ENCODE measurements at regions not wholly inside any gene's neighbourhood (a gene's known extent, or its start where the extent isn't known, plus 50 kb on each side); places are given as distances from the start of the nearest gene placed in this dataset.
"Not testable (repeated sequence)": the region's sequence is repeated elsewhere in the genome, so short reads cannot be mapped to it uniquely, and the experiment has no call there.

DNA sequence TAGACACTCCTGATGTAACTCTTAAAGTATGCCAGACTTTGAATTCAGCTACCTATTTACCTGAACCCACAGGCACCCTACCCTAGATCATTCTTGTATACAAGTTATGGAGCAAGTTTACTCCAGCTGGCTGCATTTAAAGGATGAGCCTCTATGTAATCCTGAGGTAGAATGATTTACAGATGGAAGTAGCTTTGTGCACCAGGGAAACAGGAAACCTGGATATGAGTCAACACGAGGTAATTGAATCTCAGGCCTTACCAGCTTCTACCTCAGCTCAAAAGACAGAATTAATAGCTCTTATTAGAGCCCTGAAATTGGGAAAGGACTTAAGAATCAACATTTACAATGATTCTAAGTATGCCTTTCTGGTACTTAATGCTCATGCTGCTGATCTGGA, 119.8 kb downstream of the AGTR2 start:
- no peak for DNase-seq

GRCh38 chrX:116292183-116292582, 121.6 kb downstream of the AGTR2 start:
- DNase-seq, result no peak

GRCh38 chrX:116298956-116299355, 128.4 kb downstream of the AGTR2 start:
- DNase-seq, result no peak

DNA sequence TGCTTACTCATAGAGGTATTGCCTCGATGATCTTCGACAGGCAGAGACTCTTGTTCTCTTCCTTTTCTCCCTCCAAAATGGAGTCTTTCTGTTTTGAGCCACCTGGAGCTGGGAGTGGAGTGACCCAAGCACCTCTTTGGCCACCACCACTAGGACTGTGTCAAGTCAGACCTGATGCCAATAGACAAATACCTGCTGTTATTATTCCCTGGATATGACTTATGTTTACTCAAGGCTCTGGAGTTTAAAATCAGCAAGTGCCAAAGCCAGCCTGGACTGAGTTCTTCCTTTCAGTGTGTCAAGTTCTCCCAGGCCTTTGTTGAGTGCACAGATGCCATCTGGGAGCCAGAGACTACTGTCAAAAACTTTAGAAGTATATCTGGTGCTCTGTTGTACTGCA, 130.2 kb upstream of the SLC6A14 start:
- DNase-seq, result no peak

GRCh38 chrX:116317409-116317808, 119.0 kb upstream of the SLC6A14 start:
- DNase-seq, result no peak

DNA sequence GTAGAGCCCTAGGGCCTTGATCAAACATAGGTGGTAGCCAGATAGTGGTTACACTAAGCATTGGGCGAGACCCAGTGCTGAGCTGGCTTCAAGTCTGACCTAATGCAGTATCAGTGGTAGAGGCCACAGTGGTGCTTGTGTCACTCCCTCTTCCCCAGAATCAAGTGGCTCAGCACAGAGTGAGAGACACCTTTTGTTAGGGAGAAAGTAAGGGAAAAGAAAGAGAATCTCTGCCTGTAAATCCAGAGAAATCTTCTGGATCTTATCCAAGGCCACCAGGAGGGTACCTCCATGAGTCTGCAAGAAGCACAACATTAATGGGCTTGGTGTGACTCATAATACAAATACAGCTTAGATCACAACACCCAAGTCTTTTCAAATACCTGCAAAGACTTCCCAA, 117.7 kb upstream of the SLC6A14 start:
- DNase-seq, result no peak

GRCh38 chrX:116321711-116322110, 114.7 kb upstream of the SLC6A14 start:
- no peak for DNase-seq

GRCh38 chrX:116332026-116332425, 104.4 kb upstream of the SLC6A14 start:
- DNase-seq, result not testable (repeated sequence)

DNA sequence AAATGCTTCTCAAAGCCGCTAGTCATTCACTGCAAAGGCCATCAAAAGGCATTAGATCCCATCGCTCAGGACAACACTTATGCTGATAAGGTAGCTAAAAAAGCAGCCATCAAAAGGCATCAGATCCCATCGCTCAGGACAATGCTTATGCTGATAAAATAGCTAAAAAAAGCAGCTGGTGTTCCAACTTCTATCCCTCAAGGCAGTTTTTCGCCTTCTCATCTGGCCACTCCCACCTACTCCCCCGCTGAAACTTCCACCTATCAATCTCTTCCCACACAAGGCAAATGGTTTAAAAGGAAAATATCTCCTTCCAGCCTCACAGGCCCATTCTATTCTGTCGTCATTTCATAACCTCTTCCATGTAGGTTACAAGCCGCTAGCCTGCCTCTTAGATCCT, 101.6 kb upstream of the SLC6A14 start:
- not testable (repeated sequence) for DNase-seq

DNA sequence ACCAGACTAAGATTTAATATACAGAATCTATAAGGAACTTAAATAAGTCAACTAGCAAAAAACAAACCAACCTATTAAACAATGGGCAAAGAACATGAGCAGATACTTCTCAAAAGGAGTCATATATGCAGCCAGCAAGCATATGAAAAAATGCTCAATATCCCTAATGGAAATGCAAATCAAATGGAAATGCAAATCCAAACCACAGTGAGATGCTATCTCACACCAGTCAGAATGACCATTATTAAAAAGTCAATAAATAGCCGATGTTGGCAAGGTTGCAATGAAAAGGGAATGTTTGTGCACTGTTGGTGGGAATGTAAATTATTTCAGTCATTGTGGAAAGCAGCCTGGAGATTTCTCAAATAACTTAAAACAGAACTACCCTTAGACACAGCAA, 97.0 kb upstream of the SLC6A14 start:
- no peak for DNase-seq

- no peak for DNase-seq
Measured at GRCh38 chrX:116342903-116343302, 93.5 kb upstream of the SLC6A14 start.

DNA sequence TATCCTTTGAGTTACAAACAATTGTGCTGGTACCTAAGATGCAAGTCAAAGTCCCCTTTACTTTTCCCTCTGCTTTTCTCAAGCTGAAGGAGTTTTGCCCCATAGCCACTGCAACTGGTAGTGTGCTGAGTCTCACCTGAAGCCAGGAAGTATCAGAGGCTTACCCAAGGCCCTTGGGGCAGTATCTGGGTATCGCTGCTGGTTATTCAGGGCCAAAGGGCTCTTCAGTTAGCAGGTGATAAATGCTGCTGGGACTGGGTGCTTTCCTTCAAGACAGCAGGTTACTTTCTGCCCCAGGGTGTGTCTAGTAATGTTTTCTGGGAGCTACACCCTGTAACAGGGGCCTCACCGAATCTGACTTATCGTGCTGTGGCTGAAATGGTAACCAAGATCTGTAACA, 90.4 kb upstream of the SLC6A14 start:
- no peak for DNase-seq

- no peak for DNase-seq
Measured at GRCh38 chrX:116357329-116357728, 79.1 kb upstream of the SLC6A14 start.

- DNase-seq, result no peak
Measured at GRCh38 chrX:116378961-116379360, 57.4 kb upstream of the SLC6A14 start.

GRCh38 chrX:116379854-116380253, 56.6 kb upstream of the SLC6A14 start:
- DNase-seq, result no peak

DNA sequence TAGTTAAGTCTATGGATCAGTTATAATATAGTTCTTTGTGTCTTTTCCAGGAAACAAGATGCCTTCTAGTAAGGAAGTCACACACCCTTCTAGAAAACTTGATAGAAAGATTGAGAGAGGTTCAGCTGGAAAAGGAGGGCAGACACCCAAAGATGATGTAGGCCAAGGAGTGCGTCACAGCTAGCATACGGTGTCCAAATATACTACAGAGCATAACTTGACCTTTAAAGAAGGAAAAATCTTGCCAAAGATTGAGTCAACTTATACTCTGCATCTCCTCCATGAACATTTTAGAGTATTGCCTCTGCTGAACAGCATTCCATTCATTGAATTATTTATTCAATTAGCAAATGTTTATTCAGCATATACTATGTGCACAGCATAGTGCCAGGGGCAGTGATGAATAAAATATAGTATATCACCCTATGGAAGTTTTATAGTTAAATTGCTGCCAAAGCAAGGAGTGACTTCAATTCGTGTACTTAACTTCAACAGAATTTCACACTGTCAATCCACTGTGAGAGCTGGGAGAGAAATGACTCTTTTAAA, 51.9 kb upstream of the SLC6A14 start:
- DNase-seq, result no peak
